ENCODE measurements at regions not wholly inside any gene's neighbourhood (a gene's known extent, or its start where the extent isn't known, plus 50 kb on each side); places are given as distances from the start of the nearest gene placed in this dataset.

DNA sequence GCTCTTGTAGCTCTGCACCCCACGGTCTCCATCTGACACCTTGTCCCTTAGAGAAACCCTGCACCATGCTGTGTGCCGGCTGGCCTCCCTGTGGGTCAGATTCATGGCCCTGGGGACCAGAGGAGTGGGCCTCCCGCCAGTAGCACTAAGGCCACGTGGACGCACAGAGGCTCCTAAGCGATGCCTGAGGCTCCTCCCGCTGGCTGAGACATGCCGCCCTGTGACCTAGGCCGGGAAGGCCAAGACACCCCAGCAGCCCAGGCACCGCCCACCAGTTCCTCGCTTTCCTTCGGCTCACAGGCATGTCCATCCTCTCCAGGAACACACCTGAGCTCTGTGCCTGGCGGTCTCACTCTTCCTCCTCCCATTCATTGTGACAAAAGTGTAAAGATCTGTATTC is 311.0 kb downstream of the THBS2 start:
- in situ Hi-C loops (cut with MboI; ENCODE audit: low pct_unique_long_range_greater_than_20kb, low sequenced_read_pairs, unreplicated experiment), result no loop called here
- no peak for DNase-seq (ENCODE audit: low spot score)
- TF ChIP-seq, protein P1, sequence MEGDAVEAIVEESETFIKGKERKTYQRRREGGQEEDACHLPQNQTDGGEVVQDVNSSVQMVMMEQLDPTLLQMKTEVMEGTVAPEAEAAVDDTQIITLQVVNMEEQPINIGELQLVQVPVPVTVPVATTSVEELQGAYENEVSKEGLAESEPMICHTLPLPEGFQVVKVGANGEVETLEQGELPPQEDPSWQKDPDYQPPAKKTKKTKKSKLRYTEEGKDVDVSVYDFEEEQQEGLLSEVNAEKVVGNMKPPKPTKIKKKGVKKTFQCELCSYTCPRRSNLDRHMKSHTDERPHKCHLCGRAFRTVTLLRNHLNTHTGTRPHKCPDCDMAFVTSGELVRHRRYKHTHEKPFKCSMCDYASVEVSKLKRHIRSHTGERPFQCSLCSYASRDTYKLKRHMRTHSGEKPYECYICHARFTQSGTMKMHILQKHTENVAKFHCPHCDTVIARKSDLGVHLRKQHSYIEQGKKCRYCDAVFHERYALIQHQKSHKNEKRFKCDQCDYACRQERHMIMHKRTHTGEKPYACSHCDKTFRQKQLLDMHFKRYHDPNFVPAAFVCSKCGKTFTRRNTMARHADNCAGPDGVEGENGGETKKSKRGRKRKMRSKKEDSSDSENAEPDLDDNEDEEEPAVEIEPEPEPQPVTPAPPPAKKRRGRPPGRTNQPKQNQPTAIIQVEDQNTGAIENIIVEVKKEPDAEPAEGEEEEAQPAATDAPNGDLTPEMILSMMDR (IDR thresholded peaks at IDR 0.05; ENCODE audit: extremely low read depth, insufficient read depth, missing control alignments), result no peak

DNA sequence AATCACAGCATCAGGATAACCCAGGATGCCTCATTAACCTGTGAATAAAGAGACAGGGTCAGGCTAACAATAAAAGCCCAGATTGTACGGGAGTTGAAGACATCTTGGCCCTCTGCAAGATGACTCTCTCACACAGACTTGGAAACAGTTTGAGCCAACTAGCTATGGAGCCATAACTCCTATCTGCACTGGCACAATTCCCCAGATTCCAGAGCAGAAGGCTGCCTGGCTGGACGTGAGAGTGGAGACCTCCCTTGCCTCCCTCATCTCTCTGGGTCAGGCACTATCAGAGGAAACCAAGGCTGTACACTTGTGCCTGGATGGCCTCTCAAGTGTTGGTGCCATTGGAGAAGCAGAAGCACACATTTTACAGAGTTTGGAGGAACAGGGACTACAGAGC is 312.6 kb downstream of the THBS2 start:
- in situ Hi-C loops (cut with MboI; ENCODE audit: low pct_unique_long_range_greater_than_20kb, low sequenced_read_pairs, unreplicated experiment), result no loop called here
- TF ChIP-seq, protein P1 (IDR thresholded peaks at IDR 0.05; ENCODE audit: extremely low read depth, insufficient read depth, missing control alignments), result no peak
- DNase-seq (ENCODE audit: low spot score), result no peak

DNA sequence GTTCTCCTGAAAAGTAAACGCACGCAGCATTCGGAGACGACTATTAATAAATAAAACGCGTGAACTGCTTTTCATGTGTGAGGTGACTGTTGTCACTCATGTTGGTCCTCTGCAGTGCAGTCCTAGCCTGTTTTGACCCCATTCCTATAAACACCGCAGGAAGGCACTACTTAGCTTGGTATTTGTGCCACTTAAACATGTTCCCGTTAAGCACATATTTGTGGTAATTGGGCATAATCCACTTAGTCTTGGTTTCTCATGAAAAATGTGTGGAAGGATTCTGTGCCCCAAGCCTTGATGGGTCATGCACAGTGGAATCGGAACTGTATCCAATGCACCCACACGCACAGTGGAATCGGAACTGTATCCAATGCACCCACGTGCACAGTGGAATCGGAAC is 313.9 kb downstream of the THBS2 start:
- no peak for DNase-seq (ENCODE audit: low spot score)
- TF ChIP-seq, protein P1 (IDR thresholded peaks at IDR 0.05; ENCODE audit: extremely low read depth, insufficient read depth, missing control alignments), result no peak
- in situ Hi-C loops (cut with MboI; ENCODE audit: low pct_unique_long_range_greater_than_20kb, low sequenced_read_pairs, unreplicated experiment), result no loop called here

DNA sequence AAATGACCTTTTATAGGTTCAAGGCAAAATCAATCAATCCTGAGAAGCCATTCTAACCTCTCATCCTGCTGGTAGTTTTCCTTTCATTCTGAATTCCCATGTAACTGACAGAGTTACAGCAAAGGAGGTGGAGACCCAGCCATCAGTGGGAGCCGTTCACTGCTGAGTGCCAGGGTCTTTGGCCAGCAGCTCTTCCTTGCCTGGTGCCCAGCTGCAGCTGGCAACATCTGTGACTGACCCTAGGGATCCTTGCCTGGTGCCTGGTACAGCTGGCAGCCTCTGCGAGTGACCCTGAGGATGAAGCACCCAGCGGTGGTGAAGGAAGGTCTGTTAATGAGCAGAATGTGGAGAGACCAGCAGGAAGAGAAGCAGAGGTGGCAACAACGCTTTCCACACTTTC is 314.6 kb downstream of the THBS2 start:
- DNase-seq (ENCODE audit: low spot score), result no peak
- TF ChIP-seq, protein P1 (IDR thresholded peaks at IDR 0.05; ENCODE audit: extremely low read depth, insufficient read depth, missing control alignments), result no peak
- in situ Hi-C loops (cut with MboI; ENCODE audit: low pct_unique_long_range_greater_than_20kb, low sequenced_read_pairs, unreplicated experiment), result no loop called here

DNA sequence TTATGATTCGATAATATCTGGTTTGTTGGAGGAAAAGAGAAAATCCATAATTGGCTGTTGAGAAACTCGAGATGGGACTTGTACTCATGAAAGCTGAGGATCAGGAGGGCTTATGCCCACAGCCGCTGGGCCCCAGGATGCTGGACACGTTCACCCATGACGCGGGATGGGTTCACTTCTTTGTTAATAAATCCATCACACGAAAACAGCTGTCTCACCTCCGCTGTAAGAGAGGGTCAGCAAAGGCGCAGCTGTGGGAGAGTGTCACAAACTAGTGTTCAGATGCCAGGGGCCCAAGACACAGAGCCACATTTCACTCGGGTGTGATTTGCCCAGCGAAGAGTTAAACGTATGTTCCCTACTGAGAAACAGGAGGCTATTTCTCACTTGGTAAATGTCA is 315.1 kb downstream of the THBS2 start:
- TF ChIP-seq, protein P1 (IDR thresholded peaks at IDR 0.05; ENCODE audit: extremely low read depth, insufficient read depth, missing control alignments), result no peak
- in situ Hi-C loops (cut with MboI; ENCODE audit: low pct_unique_long_range_greater_than_20kb, low sequenced_read_pairs, unreplicated experiment), result no loop called here
- no peak for DNase-seq (ENCODE audit: low spot score)

DNA sequence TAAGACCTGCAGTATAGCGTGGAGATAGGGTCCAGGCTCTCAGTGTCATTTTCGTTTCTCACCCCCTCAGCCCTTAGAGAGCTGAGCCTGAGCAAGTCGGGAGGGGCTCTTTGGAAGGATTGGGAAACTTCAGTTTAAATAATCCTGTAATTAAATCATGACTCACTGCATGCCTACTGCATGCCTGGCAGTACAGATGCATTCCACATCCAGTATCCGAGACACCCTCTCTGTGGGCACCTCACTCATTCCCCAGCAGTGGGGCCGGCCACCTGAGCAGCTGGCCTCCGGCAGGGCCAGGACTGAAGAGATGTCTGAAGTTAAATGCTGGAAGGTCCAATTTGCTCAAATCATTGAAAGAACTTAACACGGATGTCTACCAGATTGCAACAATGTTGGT is 316.6 kb downstream of the THBS2 start:
- TF ChIP-seq, protein P1 (IDR thresholded peaks at IDR 0.05; ENCODE audit: extremely low read depth, insufficient read depth, missing control alignments), result no peak
- in situ Hi-C loops (cut with MboI; ENCODE audit: low pct_unique_long_range_greater_than_20kb, low sequenced_read_pairs, unreplicated experiment), result no loop called here
- DNase-seq (ENCODE audit: low spot score), result no peak

DNA sequence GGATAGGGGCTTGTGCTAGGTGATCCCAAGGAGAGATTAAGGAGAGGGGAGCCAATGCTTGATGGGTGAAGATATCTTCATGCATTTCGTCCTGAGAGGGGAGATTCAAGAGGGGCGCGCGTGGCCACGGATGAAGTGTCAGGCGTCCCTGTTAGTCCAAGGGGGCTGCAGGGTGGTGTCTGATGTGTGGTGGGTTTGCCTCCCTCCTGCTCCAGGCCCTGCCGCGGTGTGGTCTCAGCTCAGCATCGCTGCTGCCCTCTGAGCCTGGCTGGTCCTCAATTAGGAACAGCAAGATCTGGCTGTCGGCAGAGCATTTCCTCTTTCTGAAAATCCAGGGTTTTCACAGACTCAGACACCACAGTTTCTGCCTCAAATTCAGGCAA is 318.0 kb downstream of the THBS2 start:
- TF ChIP-seq, protein P1 (IDR thresholded peaks at IDR 0.05; ENCODE audit: extremely low read depth, insufficient read depth, missing control alignments), result no peak
- in situ Hi-C loops (cut with MboI; ENCODE audit: low pct_unique_long_range_greater_than_20kb, low sequenced_read_pairs, unreplicated experiment), result no loop called here
- no peak for DNase-seq (ENCODE audit: low spot score)
